KG1 (cell line): ENCODE measurements at regions not wholly inside any gene's neighbourhood (a gene's known extent, or its start where the extent isn't known, plus 50 kb on each side); places are given as distances from the start of the nearest gene placed in this dataset.

Experiments used
- DNase-seq: peaks from one replicate; lab custom pipeline; 2025; lab: John Stamatoyannopoulos, UW

DNA sequence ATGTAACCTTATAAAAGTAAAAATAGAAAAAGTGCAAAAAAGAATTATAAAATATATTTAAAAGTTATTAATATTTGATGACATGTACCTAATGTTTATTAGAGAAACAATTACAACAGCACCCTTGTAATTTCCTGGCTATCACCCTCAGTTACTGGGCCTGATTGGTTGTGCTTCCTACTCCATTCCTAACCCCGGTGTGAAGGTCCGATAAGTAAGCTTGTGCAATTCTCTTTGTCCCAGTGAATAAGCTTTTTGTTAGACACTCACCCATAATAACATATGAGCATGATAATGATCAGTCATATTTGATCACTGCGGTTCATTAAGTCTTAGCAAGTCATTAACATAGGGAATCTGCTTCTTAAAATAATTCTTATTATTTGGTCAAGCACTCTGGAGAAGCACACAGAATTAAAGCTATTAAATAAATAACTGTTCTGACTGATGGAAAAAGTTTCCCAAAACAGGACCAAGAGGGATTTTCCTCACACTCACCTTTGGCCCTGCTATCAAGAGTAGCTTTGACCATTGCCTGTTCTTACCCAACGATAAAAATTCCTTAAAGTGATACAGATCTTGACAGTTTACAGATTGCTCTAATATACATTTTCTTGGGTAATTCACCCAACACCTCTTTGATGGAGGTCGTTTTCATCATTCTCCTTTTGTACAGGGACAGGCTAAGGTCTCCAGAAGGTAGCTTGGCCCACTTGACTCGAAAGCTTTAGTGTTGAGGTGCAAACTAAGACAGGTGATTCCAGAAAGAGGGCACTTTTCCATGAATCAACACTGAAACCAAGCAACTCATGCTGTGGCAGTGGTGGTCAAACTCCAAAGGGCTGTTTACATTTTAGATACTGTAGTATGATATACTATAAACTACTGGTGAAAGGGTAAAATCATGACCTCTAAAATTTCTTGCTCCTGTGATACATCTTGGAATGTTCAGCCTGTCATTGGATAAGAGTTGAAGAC is 543.0 kb upstream of the KCNMB2 start:
- no peak for DNase-seq

DNA sequence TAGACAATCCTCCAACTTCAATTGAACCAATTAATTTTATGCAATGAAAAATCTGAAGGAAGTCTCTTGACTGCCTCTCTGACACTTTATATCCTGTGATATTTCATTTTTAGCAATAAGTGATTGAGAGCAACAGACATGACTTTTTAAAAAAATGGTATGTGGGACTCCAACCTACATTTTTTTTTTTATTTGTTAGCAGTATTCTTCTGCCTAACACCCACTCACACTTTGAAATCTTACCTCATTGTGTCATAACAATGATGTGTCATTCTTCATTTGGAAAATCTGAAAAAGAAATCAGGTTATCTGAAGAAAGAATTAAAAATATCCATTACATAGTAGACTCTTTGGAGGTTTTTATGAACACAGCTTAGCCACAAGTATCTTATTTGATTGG is 541.3 kb upstream of the KCNMB2 start:
- DNase-seq = no peak

DNA sequence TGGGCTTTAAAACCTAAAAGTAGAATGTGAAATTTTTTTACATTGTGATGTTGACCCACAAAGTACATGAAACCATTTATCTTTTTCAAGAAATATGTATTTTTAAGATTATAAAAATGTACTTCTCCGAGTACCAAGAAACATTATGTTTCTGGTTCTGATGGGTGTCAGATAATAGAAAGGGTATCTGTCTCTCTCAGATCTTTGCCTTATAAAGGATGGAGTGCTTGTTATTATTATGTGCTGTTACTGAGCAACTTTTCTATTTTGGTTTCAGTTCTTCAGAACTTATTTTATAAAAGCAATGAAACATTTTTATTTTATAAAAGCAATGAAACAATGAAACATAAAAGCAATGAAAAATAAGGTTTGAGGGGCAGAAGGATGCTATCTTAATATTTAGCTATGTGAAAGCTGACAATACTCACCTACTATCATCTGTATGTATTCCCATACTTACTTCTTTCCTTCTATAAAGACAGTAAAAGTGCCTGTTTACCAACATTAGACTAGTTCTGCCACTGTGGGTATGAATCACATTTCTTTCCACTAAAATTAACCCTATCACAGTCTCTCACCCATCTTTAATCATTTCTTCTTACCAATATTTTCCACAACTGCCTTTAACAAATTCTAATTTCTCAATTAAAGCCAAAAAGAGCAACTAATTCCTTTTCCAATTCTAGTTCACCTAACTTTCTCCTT is 540.7 kb upstream of the KCNMB2 start:
- no peak for DNase-seq

- DNase-seq = no peak
These were observed 534.5 kb upstream of the KCNMB2 start for GRCh38 chr3:178001670-178002101.

- peak; percentile 33 for DNase-seq
These were observed 534.1 kb upstream of the KCNMB2 start for GRCh38 chr3:178002113-178002512.

GRCh38 chr3:178003756-178004155 is 532.5 kb upstream of the KCNMB2 start:
- no peak for DNase-seq

DNA sequence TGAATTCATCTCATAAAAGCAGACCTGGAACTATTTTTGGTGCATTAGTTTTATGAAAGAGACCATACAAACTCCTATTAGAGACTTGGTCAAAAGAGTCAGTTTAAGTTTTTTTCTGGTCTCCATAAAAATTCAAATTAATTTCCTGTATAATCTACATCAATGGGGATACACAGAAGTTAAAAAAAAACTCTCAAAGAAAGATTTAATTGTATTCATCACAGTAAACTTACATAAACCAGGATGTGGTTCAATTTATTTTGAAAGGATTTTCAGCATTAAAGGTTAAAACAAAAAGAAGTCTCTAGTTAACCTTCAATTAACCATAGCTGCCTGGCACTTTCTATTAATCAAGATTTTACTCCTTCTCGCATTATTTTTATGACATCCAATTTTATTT is 530.3 kb upstream of the KCNMB2 start:
- DNase-seq = no peak

- DNase-seq = no peak
These were observed 525.9 kb upstream of the KCNMB2 start for GRCh38 chr3:178010306-178010705.

DNA sequence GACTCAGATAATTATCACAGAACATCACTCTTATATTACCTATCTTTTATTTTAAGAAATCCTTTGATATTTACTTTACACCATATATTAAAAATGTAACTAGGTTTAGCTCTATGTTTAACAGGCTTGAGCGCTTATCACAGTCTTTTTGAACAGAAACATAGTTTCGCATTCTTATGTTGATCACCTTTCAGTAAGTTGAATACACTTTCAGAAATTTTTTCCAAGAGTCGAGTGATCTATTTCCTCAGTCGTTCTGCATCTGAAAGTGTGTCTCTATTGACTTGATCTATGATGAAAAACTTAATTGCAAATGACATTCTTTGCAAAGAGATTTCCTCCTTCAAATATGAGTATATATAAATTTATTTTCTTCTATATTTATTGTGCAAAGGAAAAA is 516.6 kb upstream of the KCNMB2 start:
- DNase-seq = no peak

- no peak for DNase-seq
These were observed 513.6 kb upstream of the KCNMB2 start for GRCh38 chr3:178022599-178022998.

GRCh38 chr3:178028933-178029332 is 507.3 kb upstream of the KCNMB2 start:
- no peak for DNase-seq

DNA sequence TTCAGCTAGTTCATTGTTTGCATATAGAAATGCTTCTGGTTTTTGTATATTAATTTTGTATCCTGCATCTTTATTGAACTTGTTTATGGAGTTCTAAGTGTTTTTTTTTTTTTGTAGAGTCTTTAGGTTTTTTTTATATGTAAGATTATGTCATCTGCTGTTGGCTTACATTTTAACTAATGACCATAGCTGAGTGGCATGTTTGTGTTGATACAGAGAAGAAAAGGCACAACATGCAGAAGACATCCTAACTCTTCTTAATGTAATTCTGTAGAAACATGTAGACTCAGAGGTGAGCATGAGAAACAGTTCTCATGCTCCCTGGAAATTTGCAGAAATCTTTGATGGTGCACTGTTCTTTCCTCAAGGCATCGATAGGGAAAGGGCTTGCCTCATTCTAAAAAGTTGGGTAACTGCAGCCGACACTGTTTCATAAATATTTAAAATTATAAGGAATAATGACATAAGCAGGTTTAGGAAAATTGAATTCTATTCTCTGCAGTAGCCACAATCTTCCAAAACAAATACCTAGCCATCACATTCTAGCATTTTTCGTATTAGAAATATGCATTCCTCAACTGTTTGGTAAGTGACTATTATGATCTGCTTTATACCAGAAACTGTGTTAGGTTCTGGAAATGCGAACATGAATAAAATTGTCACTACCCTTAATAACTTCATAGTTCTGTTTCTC is 499.6 kb upstream of the KCNMB2 start:
- DNase-seq = no peak

DNA sequence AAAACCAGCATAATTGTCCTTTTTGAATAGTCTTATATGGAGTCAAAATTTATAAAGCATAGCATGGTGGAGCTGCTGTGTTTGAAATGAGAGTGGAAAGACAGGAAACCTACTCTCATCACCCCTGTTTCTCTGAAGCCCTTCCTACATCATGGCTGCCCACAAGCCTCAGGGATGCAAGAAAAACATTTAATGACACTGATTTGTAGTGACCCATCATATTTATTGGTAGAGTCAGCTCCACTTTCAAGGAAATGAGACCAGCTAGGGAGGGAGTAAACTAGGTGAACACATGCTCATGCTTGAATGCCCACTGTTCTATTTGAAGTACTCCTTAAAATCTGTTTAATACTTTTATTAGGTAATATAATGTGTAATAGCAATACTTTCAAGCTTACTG is 494.3 kb upstream of the KCNMB2 start:
- no peak for DNase-seq

DNA sequence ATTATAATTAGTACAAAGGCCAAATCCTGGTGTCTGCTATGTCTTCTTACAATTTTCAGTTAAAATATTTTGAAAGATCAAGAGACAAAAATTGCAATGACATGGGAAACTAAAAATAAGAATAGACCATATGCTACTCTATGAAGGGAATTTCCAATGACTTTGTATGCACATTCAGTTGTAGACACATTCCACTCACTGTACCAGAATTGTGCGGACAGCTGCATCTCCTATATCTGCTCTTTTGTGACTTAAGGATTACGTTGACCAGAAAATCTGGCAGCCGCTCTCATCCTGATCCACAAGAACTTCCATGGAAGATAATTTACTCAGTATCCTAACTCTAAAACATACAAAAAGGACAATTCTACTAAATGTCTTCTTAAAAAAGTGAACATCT is 493.9 kb upstream of the KCNMB2 start:
- no peak for DNase-seq

DNA sequence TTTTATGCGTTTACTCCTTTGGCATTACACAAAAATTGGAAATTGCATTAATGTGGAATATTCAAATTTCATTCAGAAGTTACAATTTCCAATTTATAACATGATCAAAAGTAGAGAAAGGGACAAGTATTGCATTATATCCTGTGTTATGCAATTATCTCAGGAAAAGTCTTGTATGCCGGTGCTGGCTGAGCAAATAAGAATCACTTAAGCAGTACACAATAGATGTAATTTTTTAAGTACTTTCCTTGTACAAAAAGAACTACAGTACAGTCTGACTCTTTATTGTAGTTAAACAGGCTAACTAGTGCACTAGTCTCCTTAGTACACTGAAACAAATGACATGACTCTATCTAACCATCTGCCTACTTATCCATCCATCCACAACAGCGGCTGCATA is 493.2 kb upstream of the KCNMB2 start:
- DNase-seq = no peak

DNA sequence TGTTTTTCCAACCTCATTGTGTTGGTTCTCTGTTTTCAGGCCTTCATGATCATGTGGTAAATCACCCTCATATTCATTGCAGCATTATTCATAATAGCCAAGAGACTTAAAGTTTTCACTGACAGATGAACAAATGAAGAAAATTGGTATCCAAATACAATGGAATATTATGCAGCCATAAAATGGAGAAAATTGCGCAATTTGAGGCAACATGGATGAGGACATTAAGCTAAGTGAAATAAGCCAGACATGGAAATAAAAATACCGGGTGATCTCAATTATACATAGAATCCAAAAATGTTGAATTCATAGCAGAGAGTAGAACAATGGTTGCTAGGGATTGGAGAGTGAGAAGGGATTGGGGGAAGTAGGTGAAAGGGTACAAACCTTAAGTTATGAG is 491.9 kb upstream of the KCNMB2 start:
- DNase-seq = no peak

- DNase-seq = no peak
These were observed 488.7 kb upstream of the KCNMB2 start for GRCh38 chr3:178047496-178047895.

GRCh38 chr3:178048768-178049167 is 487.5 kb upstream of the KCNMB2 start:
- no peak for DNase-seq

DNA sequence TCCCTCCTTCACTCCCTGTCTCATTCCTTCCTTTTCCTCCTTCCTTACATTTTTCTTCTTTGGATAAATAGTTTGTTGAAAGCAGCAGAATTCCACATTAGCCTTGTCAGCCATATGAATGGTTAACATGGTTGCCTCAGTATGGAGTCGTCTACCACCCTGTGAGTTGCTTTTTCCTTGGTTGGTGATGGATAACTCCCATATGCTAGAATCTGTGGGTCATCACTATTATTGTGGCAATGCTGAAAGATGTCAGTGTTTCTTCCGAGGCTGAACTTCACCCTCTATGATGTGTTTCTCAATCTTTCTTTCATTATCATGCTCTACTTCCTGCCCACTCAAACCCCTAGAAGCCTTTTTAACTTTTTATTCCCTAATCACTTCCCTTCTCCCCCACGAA is 481.8 kb upstream of the KCNMB2 start:
- DNase-seq = no peak

GRCh38 chr3:178055939-178056338 is 480.3 kb upstream of the KCNMB2 start:
- no peak for DNase-seq

DNA sequence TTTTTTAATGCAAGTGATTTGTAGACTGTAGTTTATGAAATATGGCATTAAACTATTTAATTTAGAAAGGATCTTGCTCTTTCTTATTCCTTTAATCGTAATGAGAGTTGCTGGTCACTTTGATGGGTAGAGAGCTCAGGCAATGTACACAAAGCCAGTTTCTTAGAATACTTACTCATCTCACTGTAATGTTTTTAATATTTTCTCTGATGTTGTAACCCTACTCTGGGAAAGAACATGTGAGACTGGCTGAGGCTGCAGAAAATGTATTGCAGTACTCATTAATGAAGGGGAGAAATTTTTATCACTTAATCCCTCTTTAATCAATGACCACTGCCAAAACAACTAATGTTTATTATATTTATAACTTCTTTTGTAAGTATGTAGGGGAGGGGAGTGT is 479.4 kb upstream of the KCNMB2 start:
- no peak for DNase-seq

- no peak for DNase-seq
These were observed 477.6 kb upstream of the KCNMB2 start for GRCh38 chr3:178058629-178059028.

DNA sequence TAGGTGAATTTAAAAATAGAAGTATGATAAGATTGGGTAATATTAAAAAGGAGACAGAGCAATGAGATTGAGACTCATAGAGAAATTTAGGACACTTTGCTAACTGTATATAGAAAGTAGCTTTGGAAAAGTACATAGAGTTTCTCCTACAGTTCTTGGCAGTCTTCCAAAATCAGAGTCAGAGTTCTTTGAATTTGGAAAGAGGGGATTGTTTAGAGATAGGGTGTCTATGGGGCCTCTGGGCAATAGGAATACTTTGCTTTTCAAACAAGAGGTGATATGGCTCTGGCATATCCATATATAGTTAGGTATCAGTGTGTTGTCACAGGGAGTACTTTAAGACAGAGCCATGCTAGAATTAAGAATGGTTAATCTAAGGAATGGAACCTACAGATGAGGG is 477.1 kb upstream of the KCNMB2 start:
- DNase-seq = no peak
